Testis (tissue), 2 donors: ENCODE measurements at regions not wholly inside any gene's neighbourhood (a gene's known extent, or its start where the extent isn't known, plus 50 kb on each side); places are given as distances from the start of the nearest gene placed in this dataset.

Experiments
- DNase-seq: peaks from one replicate; pipeline ENCODE4 v3.0.0-alpha.2; 2019
- H3K27ac ChIP-seq, 2 donors: fragments of 200-600 bp; sonication (generic); one replicate each; pipeline ENCODE4 v1.5.1; 2019
- H3K27me3 ChIP-seq: fragments of 200-600 bp; sonication (generic); one replicate; pipeline ENCODE4 v1.5.1; 2019
- H3K36me3 ChIP-seq: fragments of 200-600 bp; sonication (generic); one replicate; pipeline ENCODE4 v1.5.1; 2017; ENCODE audit warnings: low read depth; ENCODE audit errors: missing control alignments
- H3K4me1 ChIP-seq: fragments of 200-600 bp; sonication (generic); one replicate; pipeline ENCODE4 v1.5.1; 2019
- H3K4me3 ChIP-seq, 2 donors: fragments of 200-600 bp; sonication (generic); one replicate each; pipeline ENCODE4 v1.5.1; 2017 to 2019
- H3K9me3 ChIP-seq: fragments of 200-600 bp; sonication (generic); one replicate; pipeline ENCODE4 v1.5.1; 2017
- POLR2A ChIP-seq: fragments of 450-650 bp; IDR thresholded peaks from one replicate; pipeline ENCODE4 v1.6.1; 2017; ENCODE audit warnings: antibody characterized with exemption, mild to moderate bottlenecking, moderate library complexity
- WGBS, 2 donors: methylation state at CpG; one replicate each; pipeline ENCODE4 v1.1.5; 2018; 5-methylcytosine and 5-hydroxymethylcytosine counted together
- intact Hi-C: fragments of 100-400 bp; cut with DNase I; formaldehyde crosslinking; loops from one replicate; pipeline ENCODE4 v1.15.1; 2023; ENCODE audit warnings: low total_unique reads
- TF ChIP-seq, protein P1 (sequence below), 3 experiments: fragments of 450-650 bp in 2 of 3; fragments of 200-600 bp in 1 of 3; sonication (generic) in 1 of 3; IDR thresholded peaks; one replicate each; pipeline ENCODE4 v1.5.1; 2016 to 2019; ENCODE audit warnings: antibody characterized with exemption in 3 of 3, mild to moderate bottlenecking in 2 of 3, moderate library complexity in 1 of 3

DNA sequence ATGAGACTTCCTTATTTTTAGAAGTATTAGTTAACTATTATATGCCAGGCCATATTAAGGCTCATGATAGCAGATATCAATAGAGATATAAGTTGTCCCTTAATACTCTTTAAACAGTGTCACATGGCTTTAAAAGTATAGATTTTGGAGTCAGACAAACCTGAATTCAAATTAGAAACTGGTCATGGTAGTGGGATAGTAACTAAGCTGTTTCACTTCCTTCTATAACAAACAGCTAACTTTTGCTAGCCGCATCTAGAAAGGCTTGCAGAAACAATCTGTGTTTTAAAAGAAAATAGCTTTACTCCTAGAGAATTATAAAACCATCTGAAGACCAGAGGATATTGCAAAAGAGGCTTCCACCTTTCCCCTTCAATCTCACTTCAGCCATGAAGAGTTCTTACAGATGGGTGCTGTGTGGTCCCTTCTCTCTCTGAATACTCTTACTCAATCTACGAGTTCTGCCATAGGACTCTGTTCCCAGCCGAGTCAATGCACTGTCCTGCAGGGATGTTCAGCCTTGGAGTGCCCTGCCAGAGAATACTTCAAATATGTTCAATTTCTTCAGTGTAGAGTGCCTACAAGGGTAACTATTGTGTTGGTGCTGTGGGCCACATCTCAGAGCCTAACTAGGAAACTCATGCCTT is 810.2 kb downstream of the EFNA5 start:
- Histone ChIP-seq H3K9me3 (no peaks in the 10 kb centered on the region), H3K27me3 (no peaks in the 10 kb centered on the region), H3K27ac (no peak overlapping the region), H3K36me3 (no peaks in the 10 kb centered on the region), H3K4me3 (no peak overlapping the region), H3K4me1 (no peaks in the 10 kb centered on the region)
- 70 to 79% methylated on average over 3 of the region's 3 CpGs for WGBS, 2 donors
- no peak for DNase-seq
- TF ChIP-seq POLR2A, result no peak
- TF ChIP-seq, protein P1, sequence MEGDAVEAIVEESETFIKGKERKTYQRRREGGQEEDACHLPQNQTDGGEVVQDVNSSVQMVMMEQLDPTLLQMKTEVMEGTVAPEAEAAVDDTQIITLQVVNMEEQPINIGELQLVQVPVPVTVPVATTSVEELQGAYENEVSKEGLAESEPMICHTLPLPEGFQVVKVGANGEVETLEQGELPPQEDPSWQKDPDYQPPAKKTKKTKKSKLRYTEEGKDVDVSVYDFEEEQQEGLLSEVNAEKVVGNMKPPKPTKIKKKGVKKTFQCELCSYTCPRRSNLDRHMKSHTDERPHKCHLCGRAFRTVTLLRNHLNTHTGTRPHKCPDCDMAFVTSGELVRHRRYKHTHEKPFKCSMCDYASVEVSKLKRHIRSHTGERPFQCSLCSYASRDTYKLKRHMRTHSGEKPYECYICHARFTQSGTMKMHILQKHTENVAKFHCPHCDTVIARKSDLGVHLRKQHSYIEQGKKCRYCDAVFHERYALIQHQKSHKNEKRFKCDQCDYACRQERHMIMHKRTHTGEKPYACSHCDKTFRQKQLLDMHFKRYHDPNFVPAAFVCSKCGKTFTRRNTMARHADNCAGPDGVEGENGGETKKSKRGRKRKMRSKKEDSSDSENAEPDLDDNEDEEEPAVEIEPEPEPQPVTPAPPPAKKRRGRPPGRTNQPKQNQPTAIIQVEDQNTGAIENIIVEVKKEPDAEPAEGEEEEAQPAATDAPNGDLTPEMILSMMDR (IDR thresholded peaks at IDR 0.05), result no peak
- intact Hi-C loops, result no loop called here

DNA sequence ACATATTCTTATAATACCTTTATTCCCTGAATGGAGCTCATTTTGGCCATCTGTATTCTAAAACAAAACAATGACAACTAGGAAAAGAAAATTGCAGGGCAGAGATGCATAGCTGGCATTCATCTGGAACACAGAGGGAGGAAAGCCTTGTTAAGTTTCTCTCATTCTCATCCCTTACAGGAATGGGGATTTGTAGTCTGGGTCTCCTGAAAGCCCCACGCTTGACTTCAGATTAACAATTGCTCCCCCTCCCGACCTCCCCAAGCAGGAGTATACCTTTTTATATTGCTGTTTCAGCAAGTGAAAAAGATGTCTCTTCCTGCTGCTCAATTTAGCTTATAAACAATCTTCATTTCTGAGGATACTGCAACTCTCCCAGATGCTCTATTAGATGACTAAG is 812.1 kb downstream of the EFNA5 start:
- Histone ChIP-seq H3K4me3 (no peak overlapping the region), H3K4me1 (no peaks in the 10 kb centered on the region), H3K27me3 (no peaks in the 10 kb centered on the region), H3K36me3 (no peaks in the 10 kb centered on the region), H3K9me3 (no peaks in the 10 kb centered on the region), H3K27ac (no peak overlapping the region)
- intact Hi-C loops, result no loop called here
- no peak for TF ChIP-seq POLR2A
- TF ChIP-seq, protein P1 (IDR thresholded peaks at IDR 0.05), result no peak
- 69 to 73% methylated on average over 2 of the region's 2 CpGs for WGBS, 2 donors
- no peak for DNase-seq

DNA sequence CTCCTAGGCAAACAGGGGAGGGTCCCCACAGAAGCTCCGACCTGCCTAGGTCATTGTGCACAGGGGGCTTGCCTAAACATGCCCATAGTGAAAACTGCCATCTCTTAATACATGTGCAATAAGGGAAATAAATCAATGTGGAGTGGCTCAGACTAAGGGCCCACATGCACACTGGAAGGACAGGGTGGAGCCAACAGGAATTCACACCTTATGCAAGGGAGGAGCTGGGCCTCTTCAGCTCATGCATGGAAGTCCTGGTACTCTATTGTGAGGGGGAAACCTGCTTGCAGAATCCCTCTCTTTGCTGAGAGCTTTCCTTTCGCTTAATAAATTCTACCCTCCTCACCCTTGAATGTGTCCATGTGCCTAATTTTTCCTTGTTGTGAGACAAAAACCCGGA is 815.8 kb downstream of the EFNA5 start:
- intact Hi-C loops, result no loop called here
- no peak for DNase-seq
- Histone ChIP-seq H3K27me3 (no peaks in the 10 kb centered on the region), H3K36me3 (no peaks in the 10 kb centered on the region), H3K4me1 (no peaks in the 10 kb centered on the region), H3K9me3 (no peaks in the 10 kb centered on the region), H3K4me3 (no peak overlapping the region), H3K27ac (no peak overlapping the region)
- 89 to 90% methylated on average over 3 of the region's 3 CpGs for WGBS, 2 donors
- TF ChIP-seq POLR2A, result no peak
- TF ChIP-seq, protein P1 (IDR thresholded peaks at IDR 0.05), result no peak

DNA sequence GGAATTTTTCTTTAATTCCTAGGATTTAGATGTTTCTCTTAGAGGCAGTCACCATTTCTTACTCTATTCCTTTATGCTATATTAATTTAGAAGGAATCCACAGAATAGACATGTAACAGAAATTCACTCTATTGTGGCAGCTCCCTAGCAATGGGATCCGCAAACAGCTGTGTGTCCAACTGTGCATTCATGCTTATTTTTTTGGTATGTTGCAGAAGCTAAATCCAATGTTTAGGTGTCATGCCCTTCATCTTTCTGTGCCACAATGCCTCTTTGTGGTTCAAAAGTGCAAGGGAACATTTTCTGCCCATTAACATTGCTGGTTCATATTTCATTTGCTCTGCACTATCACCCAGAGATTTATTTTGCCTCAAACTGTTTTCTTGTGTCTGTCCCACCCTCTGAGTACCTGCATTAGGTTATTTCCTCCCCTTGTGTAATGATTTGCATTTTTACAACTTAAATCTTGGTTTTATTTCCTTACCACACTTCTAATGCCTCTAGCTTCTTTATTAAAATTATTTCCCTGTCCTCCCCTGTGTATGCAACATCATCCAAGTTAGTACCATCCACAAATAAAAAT is 816.5 kb downstream of the EFNA5 start:
- Histone ChIP-seq H3K27ac (no peak overlapping the region), H3K4me3 (no peak overlapping the region), H3K9me3 (no peaks in the 10 kb centered on the region), H3K36me3 (no peaks in the 10 kb centered on the region), H3K4me1 (no peaks in the 10 kb centered on the region), H3K27me3 (no peaks in the 10 kb centered on the region)
- intact Hi-C loops, result no loop called here
- TF ChIP-seq, protein P1 (IDR thresholded peaks at IDR 0.05), result no peak
- no peak for TF ChIP-seq POLR2A
- DNase-seq, result no peak
- WGBS, 2 donors, result 89 to 100% methylated on average over 1 of the region's 1 CpG

DNA sequence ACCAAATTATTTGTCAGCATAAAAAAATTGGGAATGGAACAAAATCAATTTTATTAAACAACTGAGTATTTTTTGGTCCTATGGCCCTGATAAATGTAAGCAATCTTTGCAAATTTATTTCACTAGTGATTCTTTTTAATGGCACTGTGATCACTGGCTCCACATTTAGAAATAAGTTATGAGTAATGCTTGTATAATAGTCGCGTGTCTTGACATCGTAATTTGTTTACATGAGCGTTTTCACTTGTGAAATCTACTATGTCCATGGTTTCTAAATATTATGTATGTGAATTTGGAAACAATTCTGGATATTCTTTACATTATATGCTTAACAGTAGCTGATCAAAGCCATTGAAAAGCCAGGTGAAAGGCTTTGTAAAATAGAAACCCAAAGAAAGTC is 817.5 kb downstream of the EFNA5 start:
- WGBS, 2 donors, result 95 to 97% methylated on average over 4 of the region's 4 CpGs
- Histone ChIP-seq H3K4me1 (no peaks in the 10 kb centered on the region), H3K27me3 (no peaks in the 10 kb centered on the region), H3K36me3 (no peaks in the 10 kb centered on the region), H3K4me3 (no peak overlapping the region), H3K27ac (no peak overlapping the region), H3K9me3 (no peaks in the 10 kb centered on the region)
- intact Hi-C loops, result no loop called here
- TF ChIP-seq, protein P1 (IDR thresholded peaks at IDR 0.05), result no peak
- TF ChIP-seq POLR2A, result no peak
- DNase-seq, result no peak
